Inflammatory macrophage treated with lipopolysaccharide for 1 hour (primary cell): ENCODE measurements at regions not wholly inside any gene's neighbourhood (a gene's known extent, or its start where the extent isn't known, plus 50 kb on each side); places are given as distances from the start of the nearest gene placed in this dataset.
"Not testable (repeated sequence)": the region's sequence is repeated elsewhere in the genome, so short reads cannot be mapped to it uniquely, and the experiment has no call there.

Experiments used
- DNase-seq, 2 donors: peaks; one replicate each; pipeline ENCODE4 v3.0.0-alpha.2; 2020 to 2022

DNA sequence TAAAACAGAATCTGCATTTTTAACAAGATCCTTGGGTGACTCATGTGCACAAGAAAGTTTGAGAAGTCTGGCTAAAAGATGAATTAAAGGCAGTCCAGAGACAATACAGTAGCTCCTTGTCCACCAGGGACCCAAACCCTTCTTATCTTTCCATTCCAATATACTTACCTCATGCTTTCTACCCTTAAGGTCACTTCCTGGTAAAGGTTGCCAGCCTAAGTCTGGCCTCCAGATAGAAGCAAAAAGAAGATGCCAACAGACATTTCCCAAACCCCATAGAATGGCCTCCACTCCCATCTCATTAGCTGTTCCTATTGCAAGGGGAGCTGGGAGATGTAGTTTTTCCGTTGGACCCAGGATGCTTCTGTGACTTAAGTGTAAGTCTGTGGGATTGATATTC lies 101.4 kb upstream of the XYLT1 start:
- no peak for DNase-seq

DNA sequence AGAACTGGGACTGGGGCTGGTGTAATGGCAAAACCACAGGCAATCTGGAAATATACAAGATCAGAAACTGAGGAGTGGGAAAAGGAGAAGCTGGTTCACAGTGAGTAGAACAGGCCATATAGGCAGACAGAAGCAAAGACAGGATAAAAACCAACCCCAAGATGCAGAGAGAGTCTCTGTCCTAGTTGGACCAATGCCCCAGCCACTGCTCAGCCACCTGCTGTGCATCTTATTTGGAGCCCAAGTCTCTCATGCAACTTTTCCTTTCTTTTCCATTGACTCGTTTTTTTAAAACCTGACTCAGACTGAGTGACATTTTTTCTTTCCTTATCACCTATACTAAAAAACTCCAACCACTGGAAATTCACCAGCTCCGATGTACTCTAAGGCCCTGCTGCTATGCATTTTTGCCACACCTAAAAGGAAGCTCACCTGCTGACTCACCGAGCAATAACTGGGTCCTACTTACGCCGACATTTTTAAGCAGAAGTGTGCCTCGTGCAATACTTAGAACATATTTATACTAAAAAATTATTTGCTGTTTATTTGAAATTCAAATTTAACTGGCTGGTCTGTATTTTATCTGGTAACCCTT lies 100.8 kb upstream of the XYLT1 start:
- DNase-seq: no peak

DNA sequence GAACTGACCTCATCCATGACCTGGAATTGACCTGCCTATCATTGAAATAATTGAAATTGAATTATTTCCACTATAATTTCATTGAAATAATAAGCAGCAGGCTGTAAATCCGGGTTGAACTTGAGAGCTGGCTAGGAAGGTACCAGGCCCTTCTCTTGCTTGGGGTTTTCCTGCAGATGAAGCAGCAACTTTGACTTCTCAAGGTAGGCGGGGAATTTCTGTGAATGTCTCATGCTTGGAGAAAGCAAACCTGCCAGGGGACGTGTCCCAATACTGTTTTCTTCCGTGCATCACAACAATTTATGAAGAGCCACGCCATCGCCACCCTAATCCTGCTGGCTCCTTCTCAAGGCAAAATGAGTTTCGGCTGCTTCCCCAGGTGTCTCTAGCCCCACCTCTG lies 97.5 kb upstream of the XYLT1 start:
- DNase-seq: no peak

DNA sequence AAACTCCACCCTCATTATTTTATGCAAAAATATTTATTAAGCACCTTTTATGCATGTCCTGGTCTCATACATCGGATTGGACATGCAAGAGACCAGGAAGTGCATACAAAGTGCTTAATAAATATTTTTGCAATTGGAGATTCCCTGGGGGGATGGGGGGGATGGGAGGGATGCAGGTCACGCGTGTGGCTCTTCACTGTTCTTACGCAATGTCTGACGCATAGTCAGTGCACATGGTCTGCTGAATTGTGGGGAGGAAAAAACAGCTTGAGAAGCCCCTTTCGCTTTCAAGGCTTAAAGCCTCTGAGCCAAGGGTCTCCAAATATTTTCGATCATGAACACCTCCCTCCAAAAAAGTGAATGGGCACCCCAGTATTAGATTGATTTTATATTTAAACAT lies 96.7 kb upstream of the XYLT1 start:
- DNase-seq: no peak

DNA sequence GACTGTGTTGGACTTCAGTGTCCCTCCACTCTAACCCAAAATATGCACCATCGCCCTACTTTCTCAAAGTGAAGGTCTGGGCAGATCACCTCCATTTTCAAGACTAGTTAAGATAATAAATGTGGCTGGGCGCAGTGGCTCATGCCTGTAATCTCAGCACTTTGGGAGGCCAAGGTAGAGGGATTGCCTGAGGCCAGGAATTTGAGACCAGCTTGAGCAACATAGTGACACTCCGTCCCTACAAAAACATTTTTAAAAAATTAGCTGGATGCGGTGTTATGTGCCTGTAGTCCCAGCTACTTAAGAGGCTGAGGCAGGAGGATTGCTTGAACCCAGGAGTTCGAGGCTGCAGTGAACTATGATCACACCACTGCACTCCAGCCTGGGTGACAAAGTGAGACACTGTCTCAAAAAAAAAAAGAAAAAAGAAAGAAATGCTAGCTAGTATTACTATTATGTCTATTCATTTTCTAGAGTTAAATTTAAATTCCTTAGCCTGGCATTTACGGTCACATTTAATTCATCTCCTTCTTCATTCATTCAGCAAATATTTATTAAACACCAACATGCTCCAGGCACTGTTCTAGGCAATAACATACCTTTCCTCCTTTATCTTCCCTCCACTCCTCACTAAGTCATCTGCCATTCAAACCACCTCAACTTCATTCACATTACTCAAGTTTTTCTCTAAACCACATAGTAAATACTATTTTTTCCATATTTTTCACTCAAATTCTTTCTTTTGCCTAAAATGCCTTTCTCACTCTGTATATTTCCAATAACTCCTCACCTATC lies 96.1 kb upstream of the XYLT1 start:
- DNase-seq: no peak

DNA sequence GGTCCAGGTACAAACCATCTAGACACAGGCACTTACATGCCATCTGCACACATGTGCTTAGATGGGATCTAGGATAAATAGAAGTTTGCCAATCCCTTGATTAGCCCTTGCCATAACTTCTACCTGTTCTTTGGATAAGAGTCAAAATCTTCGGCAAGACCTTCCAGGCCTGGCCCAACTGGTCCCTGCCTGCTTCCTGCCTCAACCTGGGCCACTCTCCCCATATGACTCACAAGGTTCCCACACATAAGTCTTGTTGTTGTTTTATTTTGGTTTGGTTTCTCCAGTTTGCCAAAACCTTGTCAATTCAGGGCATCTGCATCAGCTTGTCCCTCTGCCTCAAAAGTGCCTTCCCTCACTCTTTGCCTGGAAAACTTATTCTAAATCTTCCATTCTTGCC lies 95.3 kb upstream of the XYLT1 start:
- no peak for DNase-seq

DNA sequence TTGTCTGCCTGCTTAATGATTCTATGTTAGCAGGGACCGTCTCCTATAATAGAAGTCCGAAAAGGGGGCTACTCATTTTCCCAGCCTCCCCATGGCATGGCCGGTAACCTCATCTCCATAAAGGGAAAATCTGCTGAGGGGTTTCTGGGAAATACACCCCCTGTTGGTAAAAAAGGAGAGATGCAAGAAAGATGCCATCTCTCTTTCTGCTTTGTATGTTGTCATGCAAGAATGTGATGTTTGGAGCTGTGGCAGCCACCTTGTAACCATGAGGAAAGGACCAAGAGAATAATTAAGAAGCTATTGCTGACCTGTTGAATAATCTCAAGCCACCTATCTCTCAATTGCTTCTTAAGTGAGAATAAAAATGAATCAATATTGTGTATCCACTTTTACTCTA lies 94.8 kb upstream of the XYLT1 start:
- no peak for DNase-seq

DNA sequence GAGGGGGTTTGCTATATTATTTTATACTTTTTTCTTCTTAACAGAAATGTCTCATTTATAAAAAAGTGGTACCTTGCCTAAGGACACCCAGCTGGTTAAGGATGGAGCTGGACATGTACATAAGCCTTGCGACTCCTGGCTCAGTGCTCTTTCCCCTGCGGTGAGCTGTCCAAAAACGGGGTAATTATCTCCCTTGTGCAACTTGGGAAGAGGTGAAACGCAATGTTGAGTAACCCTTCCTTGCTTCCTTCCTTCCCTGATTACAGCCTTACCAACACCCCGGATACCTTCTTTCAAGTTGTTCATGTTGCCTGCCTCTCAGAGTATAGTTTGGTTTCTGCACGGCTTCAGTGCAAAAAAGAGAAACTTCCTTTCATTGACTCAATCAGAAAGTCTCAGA lies 94.1 kb upstream of the XYLT1 start:
- no peak for DNase-seq

DNA sequence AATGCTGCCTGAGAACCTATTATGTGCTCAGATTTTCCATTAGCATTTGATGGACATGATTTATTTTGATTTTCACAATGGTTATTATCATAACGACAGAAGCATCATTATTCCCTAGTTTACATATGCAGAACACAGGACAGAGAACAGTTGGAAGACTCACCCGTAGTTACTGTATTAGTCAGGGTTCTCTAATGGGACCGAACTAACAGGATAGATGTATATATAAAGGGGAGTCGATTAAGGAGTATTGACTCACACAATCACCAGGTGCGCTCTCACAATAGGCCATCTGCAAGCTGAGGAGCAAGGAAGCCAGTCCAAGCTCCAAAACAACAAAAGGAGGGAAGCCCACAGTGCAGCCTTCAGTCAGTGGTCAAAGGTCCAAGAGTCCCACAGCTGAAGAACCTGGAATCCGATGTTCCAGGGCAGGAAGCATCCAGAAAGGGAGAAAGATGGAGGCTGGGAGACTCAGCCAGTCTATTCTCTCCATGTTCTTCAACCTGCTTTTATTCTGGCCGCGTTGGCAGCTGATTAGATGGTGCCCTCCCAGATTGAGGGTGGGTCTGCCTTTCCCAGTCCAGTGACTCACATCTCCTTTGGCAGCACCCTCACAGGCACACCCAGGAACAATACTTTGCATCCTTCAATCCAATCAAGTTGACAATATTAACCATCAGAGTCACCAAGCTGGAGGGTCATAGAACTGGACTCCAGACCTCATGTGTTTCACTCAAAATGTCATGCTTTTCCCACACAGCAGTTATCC lies 92.7 kb upstream of the XYLT1 start:
- no peak for DNase-seq

DNA sequence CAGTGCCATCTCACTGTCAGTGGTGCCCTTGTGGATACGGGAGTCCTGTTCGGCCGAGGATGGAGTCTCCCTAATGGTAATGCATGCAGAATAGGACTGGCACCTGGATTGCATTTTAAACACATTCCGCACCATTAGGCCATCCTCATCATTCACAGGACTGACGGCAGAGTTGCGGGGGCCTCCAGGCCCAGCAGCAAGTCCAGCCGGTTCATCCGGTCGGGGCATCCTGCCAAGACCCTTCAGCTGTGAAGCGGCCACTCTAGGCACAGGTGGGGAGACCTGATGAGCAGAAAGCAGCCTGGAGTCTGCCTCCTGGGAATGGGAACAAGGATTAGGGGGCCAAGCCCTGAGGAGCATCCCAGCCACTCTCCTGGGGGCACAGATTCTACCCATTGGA lies 90.3 kb upstream of the XYLT1 start:
- DNase-seq: no peak

DNA sequence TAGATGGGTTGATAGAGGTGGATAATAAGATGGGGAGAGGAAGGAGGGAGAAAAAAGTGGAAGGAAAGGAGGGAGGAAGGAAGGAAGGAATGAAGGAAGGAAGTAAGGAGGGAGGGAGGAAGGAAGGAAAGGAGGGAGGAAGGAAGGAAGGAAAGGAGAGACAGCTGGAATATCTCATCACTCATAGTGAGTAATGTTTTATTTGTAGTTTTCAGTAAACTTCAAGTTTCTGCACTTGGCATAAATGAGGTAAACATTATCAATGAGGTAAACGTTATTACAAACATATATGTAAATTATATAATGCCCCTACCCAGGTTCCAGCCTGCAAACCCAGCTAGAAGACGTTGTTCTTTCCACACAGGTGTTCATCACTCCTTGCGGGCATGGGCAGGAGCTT lies 89.8 kb upstream of the XYLT1 start:
- no peak for DNase-seq

DNA sequence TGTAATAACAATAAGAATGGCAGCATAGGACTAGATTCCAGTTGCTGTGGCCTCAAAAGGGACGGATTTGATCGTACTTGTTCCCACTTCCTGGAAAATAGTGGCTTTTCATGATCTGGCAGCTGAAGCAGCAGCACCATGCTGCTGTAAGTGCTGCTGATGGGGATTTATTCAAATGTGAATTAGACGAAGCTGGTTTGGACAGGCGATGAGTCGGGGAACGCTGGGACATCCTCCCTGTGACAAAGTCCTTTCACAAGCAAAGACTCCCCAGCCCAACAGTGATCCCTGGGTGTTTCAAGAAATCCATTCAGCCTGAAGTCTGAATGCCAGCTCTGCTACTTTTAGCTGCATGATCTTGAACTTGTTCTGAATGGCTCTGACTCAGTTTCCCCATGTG lies 88.6 kb upstream of the XYLT1 start:
- no peak for DNase-seq

DNA sequence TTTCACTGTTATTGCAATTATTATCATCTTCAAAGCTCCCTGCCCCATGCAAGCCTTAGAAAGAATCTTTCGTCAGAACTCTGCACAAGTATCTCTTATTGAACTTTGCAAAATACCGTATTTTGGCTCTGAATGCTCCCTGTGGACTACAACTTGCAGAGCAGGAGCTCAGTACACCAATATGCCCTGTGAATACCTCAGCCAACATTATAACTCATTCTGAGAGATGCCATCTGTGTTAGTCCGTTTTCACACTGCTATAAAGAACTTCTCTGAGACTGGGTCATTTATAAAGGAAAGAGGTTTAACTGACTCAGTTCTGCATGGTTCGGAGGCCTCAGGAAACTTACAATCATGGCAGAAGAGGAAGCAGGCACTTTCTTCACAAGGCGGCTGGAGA lies 87.2 kb upstream of the XYLT1 start:
- no peak for DNase-seq

DNA sequence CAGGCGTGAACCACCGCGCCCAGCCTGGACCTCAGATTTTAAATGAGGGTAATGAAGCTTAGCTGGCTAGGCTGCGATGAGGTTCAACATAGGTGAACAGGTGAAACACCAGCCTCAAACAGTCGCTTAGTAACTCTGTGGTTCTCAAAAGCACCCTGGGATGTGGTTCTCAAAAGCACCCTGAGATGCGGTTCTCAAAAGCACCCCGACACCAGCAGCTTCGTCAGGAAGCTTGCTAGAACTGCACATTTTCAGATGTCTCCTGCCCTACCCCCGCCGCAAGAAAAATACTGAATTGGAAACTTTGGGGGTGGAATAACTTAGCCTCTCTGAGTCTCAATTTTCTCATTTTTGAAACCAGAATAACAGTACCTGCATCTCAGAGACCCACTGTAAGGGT lies 86.7 kb upstream of the XYLT1 start:
- no peak for DNase-seq

DNA sequence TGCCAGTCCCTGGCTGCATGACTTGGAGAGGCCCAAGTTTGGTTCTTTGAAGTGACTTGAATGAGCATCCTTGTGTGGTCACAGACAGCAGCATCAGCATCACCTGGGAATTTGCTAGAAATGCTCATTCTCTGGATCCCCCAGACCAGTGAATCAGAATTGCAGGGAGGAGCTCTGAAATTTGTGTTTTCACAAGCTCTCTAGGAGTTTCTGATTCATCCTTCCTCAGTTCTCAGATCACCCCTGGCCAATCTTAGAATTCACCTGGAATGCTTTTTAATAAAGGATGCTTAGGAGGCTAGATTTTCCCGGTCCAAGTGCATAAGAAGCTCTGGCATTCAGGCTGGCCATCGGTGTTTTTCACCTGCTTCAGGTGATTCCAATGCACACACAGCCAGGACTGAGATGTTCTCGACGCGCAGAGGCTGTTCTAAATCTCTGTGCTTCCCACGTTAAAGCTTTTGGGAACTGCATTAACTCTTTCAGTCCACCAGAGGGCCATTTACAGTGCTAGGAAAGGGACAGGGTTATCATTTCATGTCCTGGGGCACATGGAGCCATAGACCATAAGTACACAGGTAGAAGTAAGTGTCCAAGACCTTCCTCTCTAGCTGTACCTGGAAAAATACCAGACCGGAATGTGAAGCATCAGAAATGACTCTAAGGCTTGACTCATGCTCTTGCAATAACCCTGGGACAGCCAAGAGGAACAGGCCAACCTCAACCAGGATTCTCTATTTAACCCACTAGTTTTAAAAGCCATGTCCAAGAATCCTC lies 85.7 kb upstream of the XYLT1 start:
- DNase-seq: peak in 1 of 2 donors; percentile 48

DNA sequence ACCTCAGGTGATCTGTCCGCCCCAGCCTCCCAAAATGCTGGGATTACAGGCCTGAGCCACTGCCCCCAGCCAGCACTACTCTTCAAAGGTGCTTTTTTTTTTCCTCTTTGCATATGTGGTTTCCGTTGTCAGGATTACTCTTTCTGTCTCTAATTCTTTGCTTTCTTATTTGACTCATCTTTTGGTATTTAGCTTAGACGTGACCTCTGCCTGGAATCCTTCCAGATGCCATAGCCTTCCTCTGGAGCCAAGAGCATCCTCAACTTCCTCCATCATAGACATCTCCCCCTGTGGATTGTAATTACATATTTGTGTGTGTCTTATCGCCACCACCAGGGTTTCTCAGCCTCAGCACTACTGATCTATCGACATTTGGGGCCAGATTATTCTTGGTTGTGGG lies 84.4 kb upstream of the XYLT1 start:
- no peak for DNase-seq

DNA sequence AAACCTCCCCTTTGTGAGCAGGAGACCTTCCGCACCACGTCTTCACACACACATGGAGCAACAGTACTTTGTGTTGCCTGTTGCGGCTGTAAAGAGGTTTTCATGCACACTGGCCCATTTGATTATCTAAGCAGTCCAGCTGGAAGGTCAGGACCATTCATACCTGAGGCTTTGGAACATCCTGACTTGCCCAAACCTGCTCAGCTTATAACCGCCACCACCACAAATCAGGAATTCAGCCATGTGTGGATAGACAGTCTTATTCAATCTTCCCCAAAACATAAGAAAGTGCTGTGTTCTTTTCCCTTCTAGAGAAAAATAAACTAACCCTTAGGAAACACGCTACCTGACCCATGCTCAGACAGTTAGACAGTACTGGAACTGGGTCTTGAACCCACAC lies 81.6 kb upstream of the XYLT1 start:
- DNase-seq: no peak

DNA sequence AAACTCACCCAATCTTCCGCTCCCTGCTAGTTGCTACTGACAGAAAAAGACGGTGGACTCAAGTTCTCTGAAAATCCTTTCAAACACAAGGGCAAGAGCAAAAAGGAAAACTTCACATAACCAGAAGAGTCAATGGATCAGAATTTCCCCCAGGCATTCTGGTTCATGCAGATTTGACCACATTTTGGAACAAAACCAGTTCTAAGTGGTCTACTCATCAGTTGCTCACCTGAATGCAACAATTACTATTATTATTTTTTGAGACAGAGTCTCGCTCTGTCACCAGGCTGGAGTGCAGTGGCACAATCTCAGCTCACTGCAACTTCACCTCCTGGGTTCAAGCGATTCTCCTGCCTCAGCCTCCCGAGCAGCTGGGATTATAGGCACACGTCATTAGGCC lies 80.9 kb upstream of the XYLT1 start:
- DNase-seq: not testable (repeated sequence)

DNA sequence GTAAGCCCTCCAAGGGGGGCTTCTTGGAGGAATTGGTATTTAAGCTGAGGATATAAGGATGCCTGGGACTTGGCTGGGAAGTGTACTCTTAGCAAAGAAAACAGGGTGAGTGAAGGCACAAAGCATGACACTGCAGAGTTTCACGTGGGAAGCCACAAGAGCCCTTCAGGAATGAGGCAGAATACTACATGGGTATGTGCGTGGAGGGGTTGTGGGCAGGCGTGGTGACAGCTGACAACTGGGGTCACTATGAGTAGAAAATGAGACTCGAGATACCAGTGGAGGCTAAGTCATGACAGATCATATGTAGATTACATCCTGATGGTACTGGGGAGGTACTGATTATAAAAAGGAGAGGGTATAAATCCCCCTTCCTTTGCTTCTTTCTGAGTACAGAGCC lies 78.1 kb upstream of the XYLT1 start:
- no peak for DNase-seq

DNA sequence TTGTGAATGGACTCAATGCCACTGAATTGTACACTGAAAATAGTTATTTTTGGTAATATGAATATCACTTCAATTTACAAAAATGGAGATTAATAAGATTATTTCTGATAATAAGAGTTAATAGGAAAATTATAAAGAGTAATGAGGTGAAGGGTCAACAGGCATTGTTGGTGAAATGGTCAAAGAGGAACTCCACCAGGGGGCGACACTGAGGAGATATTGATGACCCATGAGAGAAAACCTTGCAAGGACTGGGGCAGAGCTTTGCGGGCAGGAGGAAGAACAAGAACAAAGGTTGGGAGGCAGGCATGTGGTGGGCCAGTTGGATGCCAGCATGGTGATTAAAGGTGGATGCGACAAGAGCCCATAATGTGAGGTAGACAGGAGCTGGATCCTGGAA lies 74.0 kb upstream of the XYLT1 start:
- peak in 1 of 2 donors; percentile 34 for DNase-seq

DNA sequence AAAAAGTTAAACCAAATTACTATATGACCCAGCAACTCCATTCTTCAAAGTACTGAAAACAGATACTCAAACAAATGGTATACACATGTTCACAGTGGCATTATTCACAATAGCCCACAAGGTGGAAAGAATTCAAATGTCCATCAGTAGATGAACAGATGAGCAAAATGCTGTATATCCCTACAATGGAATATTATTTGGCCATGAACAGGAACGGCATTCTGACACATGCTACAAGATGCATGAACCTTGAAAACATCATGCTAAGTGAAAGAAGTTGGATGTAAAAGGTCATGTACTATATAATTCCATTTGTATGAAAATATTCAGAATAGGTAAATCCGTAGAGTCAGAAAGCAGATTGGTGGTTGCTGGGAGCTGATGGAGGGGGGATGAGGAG lies 73.5 kb upstream of the XYLT1 start:
- no peak for DNase-seq

DNA sequence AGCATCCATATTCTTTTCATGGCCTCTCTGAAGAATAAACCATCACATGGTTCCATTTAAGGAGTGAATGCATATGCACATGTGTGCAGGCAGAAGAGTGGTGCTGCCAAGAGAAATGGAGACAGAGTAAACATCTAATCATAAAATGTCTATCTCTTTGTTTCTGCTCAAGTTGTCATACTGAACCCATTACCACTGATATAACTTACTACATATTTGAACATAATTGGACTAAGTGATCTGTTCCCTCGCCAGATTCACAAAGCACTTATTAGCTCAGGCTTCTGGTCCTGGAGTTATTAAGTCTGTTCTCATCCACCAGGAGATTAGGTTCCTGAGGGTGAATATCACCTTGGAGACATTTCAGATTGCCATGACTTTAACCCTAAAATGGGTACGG lies 72.3 kb upstream of the XYLT1 start:
- no peak for DNase-seq

DNA sequence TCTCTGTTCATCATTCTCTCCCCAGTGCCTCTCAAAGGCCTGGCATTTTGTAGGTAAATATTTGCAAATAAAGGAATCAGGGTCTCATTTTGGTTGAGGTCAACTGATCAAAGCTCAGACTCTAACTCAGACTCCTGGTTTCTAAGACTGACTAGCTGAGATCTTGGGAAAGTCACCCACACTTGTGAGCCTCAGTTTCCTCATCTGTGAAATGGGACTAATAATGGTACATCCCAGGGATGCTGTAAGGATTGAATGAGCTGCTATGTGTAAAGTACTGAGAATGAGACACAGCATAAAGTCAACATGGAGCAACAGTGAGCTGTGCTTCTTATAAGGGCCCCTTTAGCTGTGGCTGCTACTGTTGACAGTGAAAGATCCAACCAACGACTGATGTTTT lies 70.6 kb upstream of the XYLT1 start:
- DNase-seq: no peak

DNA sequence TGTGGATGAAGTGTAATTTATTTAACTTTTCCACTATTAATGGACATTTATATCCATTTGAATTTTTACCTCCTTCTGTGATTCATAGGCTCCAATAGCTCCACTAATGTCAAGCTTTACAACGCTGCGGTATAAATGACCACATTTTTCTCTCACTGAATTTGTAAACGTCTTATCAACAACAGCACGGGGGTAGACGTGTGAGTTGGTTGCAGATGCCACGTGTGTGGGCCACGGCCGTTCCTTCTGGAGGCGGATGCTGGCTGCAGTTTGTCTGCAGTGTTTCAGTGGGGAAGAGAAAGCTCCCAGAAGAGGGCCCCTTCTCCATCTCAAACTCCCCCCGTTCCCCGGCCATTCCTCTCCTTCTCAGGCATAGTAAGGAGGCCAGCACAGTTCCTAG lies 68.2 kb upstream of the XYLT1 start:
- no peak for DNase-seq
